NCI-H2196 treated with DMSO at 0.1 percent for 48 hours (cell line): ENCODE measurements at regions not wholly inside any gene's neighbourhood (a gene's known extent, or its start where the extent isn't known, plus 50 kb on each side); places are given as distances from the start of the nearest gene placed in this dataset.

Source experiments
- DNase-seq: peaks from one replicate; lab custom pipeline; 2025; ENCODE audit not compliant: unreplicated experiment; lab: John Stamatoyannopoulos, UW

GRCh38 chr6:165987483-165988301, 180.0 kb downstream of the TBXT start:
- peak; percentile 42 for DNase-seq

- DNase-seq = no peak
Observed at GRCh38 chr6:165986914-165987482, 180.7 kb downstream of the TBXT start.

GRCh38 chr6:165986311-165986913, 181.2 kb downstream of the TBXT start:
- DNase-seq = no peak

GRCh38 chr6:165985806-165986299, 181.8 kb downstream of the TBXT start:
- DNase-seq = no peak

GRCh38 chr6:165985281-165985805, 182.3 kb downstream of the TBXT start:
- DNase-seq = no peak

- no peak for DNase-seq
Observed at GRCh38 chr6:165984729-165985275, 182.8 kb downstream of the TBXT start.

- no peak for DNase-seq
Observed at GRCh38 chr6:165983112-165984072, 184.3 kb downstream of the TBXT start.

- DNase-seq = no peak
Observed at GRCh38 chr6:165978476-165978875, 189.2 kb downstream of the TBXT start.

GRCh38 chr6:165976684-165977083, 191.0 kb downstream of the TBXT start:
- no peak for DNase-seq

GRCh38 chr6:165974817-165975216, 192.8 kb downstream of the TBXT start:
- no peak for DNase-seq

- no peak for DNase-seq
Observed at GRCh38 chr6:165973473-165973872, 194.2 kb downstream of the TBXT start.

GRCh38 chr6:165972139-165972802, 195.4 kb downstream of the TBXT start:
- no peak for DNase-seq

GRCh38 chr6:165971202-165971601, 196.4 kb downstream of the TBXT start:
- DNase-seq = no peak

GRCh38 chr6:165970001-165970400, 197.7 kb downstream of the TBXT start:
- DNase-seq = no peak

GRCh38 chr6:165969184-165969583, 198.5 kb downstream of the TBXT start:
- no peak for DNase-seq

GRCh38 chr6:165968408-165968807, 199.2 kb downstream of the TBXT start:
- no peak for DNase-seq

- DNase-seq = no peak
Observed at GRCh38 chr6:165967810-165968407, 199.7 kb downstream of the TBXT start.

GRCh38 chr6:165963750-165964149, 203.9 kb downstream of the TBXT start:
- DNase-seq = no peak

- no peak for DNase-seq
Observed at GRCh38 chr6:165962366-165962765, 205.3 kb downstream of the TBXT start.
